GM12878 (cell line): ENCODE measurements at regions not wholly inside any gene's neighbourhood (a gene's known extent, or its start where the extent isn't known, plus 50 kb on each side); places are given as distances from the start of the nearest gene placed in this dataset.

ENCODE experiments used
- ATAC-seq: fragments of 200-7000 bp; cut with Tn5 transposase; 3 replicates; pipeline ENCODE4 v1.9.1; 2020; ENCODE audit warnings: mild to moderate bottlenecking, moderate library complexity
- BruUV-seq: library from RNA; stranded (reverse); fragments of 400-500 nt; replicated peaks from 2 replicates; lab custom pipeline; 2021; lab: Mats Ljungman, UMichigan
- CTCF ChIA-PET: fragments of 300-600 bp; sonication (Branson Sonifier 250); formaldehyde crosslinking; extraction: SDS; loops from one replicate; lab custom pipeline; 2021; ENCODE audit warnings: inconsistent platforms; lab: Yijun Ruan, JAX
- POLR2A ChIA-PET: fragments of 350-600 bp; formaldehyde crosslinking; extraction: SDS; loops from one replicate; lab custom pipeline; 2021; ENCODE audit warnings: inconsistent platforms; lab: Charles Lee
- RAD21 ChIA-PET: fragments of 300-600 bp; sonication (Branson Sonifier 250); formaldehyde crosslinking; loops from one replicate; lab custom pipeline; 2023; ENCODE audit warnings: antibody characterized with exemption; ENCODE audit not compliant: unreplicated experiment; lab: Charles Lee
- SMC1A ChIA-PET: fragments of 300-600 bp; sonication (Branson Sonifier 250); formaldehyde crosslinking; loops from one replicate; lab custom pipeline; 2023; ENCODE audit not compliant: unreplicated experiment, uncharacterized antibody; lab: Charles Lee
- DNase-seq: peaks from one replicate; pipeline ENCODE4 v3.0.0-alpha.2; 2011; ENCODE audit warnings: low read depth, low spot score
- FAIRE-seq: peaks from 3 replicates; lab custom pipeline; 2011; peaks lifted over from hg19 to GRCh38; lab: Jason Lieb, UNC
- H2AFZ ChIP-seq: 2 replicates; pipeline ENCODE4 v1.6.0; 2011; ENCODE audit warnings: low read depth, low read length, control low read depth; ENCODE audit not compliant: control insufficient read depth
- H3K27ac ChIP-seq: 2 replicates; pipeline ENCODE4 v1.5.1; 2011; ENCODE audit warnings: control low read depth; ENCODE audit not compliant: control insufficient read depth, insufficient read depth
- H3K27me3 ChIP-seq, 2 experiments: replicated peaks in 1 of 2; 2 replicates each; pipeline versions ENCODE4 v1.6.0 to v1.6.1; 2011; ENCODE audit warnings: low read length in 1 of 2; ENCODE audit not compliant: control insufficient read depth in 2 of 2, insufficient read depth in 2 of 2
- H3K36me3 ChIP-seq, 2 experiments: 2 replicates each; pipeline ENCODE4 v1.5.1; 2011; ENCODE audit warnings: low read length in 1 of 2; ENCODE audit not compliant: control insufficient read depth in 2 of 2, insufficient read depth in 2 of 2
- H3K4me1 ChIP-seq: 2 replicates; pipeline ENCODE4 v1.6.1; 2011; ENCODE audit warnings: mild to moderate bottlenecking, low read length, moderate library complexity, mixed read lengths; ENCODE audit not compliant: control insufficient read depth, insufficient read depth
- H3K4me2 ChIP-seq: 2 replicates; pipeline ENCODE4 v1.6.0; 2011; ENCODE audit warnings: control low read depth; ENCODE audit not compliant: control insufficient read depth, insufficient read depth
- H3K4me3 ChIP-seq: fragments of 200-600 bp; sonication (generic); 2 replicates; pipeline ENCODE4 v1.5.1; 2016
- H3K79me2 ChIP-seq: 2 replicates; pipeline ENCODE4 v1.6.0; 2011; ENCODE audit warnings: low read length; ENCODE audit not compliant: control insufficient read depth, insufficient read depth
- H3K9ac ChIP-seq: 2 replicates; pipeline ENCODE4 v1.8.0; 2011; ENCODE audit warnings: low read length, control low read depth, mixed read lengths; ENCODE audit not compliant: control insufficient read depth, insufficient read depth
- H3K9me3 ChIP-seq: replicated peaks from 3 replicates; pipeline ENCODE4 v1.5.1; 2011; ENCODE audit warnings: mild to moderate bottlenecking, low read length; ENCODE audit not compliant: control insufficient read depth, insufficient read depth
- H4K20me1 ChIP-seq: 2 replicates; pipeline ENCODE4 v1.6.0; 2011; ENCODE audit not compliant: control insufficient read depth, insufficient read depth
- ASH2L ChIP-seq: fragments of 300-600, 200-600 bp; sonication (generic); IDR thresholded peaks from 2 replicates; pipeline ENCODE4 v1.6.1; 2017; ENCODE audit warnings: low read depth, mild to moderate bottlenecking, borderline replicate concordance
- BACH1 ChIP-seq: fragments of 450-650 bp; IDR thresholded peaks from 2 replicates; pipeline ENCODE4 v1.6.1; 2017; ENCODE audit warnings: mild to moderate bottlenecking, borderline replicate concordance
- EGR1 ChIP-seq, 2 experiments: IDR thresholded peaks; 1 replicate in 1 of 2; 2 replicates in 1 of 2; pipeline ENCODE4 v1.6.1; 2011 to 2012; ENCODE audit warnings: low read depth in 2 of 2, low read length in 2 of 2, borderline replicate concordance in 1 of 2, mild to moderate bottlenecking in 1 of 2, moderate library complexity in 1 of 2
- ETV6 ChIP-seq, 2 experiments: fragments of 450-650 bp in 1 of 2; IDR thresholded peaks in 1 of 2; conservative IDR thresholded peaks in 1 of 2; 2 replicates each; pipeline ENCODE4 v1.6.1; 2014; ENCODE audit warnings: antibody characterized with exemption in 1 of 2, borderline replicate concordance in 1 of 2, low read depth in 1 of 2, mild to moderate bottlenecking in 1 of 2, moderate library complexity in 1 of 2
- GABPA ChIP-seq: IDR thresholded peaks from 2 replicates; pipeline ENCODE4 v1.6.1; 2014; ENCODE audit warnings: antibody characterized with exemption, low read depth, mild to moderate bottlenecking, inconsistent platforms
- IRF4 ChIP-seq: IDR thresholded peaks from 2 replicates; pipeline ENCODE4 v1.6.1; 2011; ENCODE audit warnings: low read depth, low read length
- NFYB ChIP-seq: IDR thresholded peaks from 2 replicates; pipeline ENCODE4 v1.6.1; 2011; ENCODE audit warnings: low read depth, mild to moderate bottlenecking, low read length, improper control_type of control experiment, moderate library complexity; ENCODE audit not compliant: insufficient read depth
- POLR2AphosphoS2 ChIP-seq: IDR thresholded peaks from 2 replicates; pipeline ENCODE4 v1.6.1; 2011; ENCODE audit warnings: low read depth, mild to moderate bottlenecking, low read length, improper control_type of control experiment, moderate library complexity
- SIX5 ChIP-seq: IDR thresholded peaks from 2 replicates; pipeline ENCODE4 v1.6.1; 2011; ENCODE audit warnings: mild to moderate bottlenecking, low read depth, low read length, moderate library complexity; ENCODE audit not compliant: severe bottlenecking
- SP1 ChIP-seq: IDR thresholded peaks from one replicate; pipeline ENCODE4 v1.6.1; 2011; ENCODE audit warnings: low read depth, low read length
- SRF ChIP-seq, 2 experiments: IDR thresholded peaks; 2 replicates each; pipeline ENCODE4 v1.6.1; 2011; ENCODE audit warnings: low read depth in 2 of 2, low read length in 2 of 2, mild to moderate bottlenecking in 1 of 2, moderate library complexity in 1 of 2
- ZBED1 ChIP-seq: IDR thresholded peaks from 2 replicates; pipeline ENCODE4 v1.6.1; 2016; ENCODE audit warnings: borderline replicate concordance
- ZNF274 ChIP-seq: IDR thresholded peaks from one replicate; pipeline ENCODE4 v1.8.0; 2011; ENCODE audit not compliant: insufficient read length, insufficient read depth
- ZSCAN29 ChIP-seq: fragments of 450-650 bp; IDR thresholded peaks from 2 replicates; pipeline ENCODE4 v1.6.1; 2017; ENCODE audit warnings: mild to moderate bottlenecking, moderate library complexity
- whole genome bisulfite sequencing: methylation state at CpG from one replicate; pipeline ENCODE4 v1.1.6; 2016; ENCODE audit warnings: low lambda C conversion rate; ENCODE audit not compliant: insufficient replicate concordance, insufficient coverage; ENCODE audit errors: missing lambda C conversion rate; 5-methylcytosine and 5-hydroxymethylcytosine counted together
- in situ Hi-C: fragments of 300-500 bp; cut with MboI; formaldehyde crosslinking; loops from 9 replicates; pipeline ENCODE4 v1.14.3; 2018; ENCODE audit warnings: mixed read lengths
- intact Hi-C: fragments of 100-400 bp; cut with micrococcal nuclease; formaldehyde crosslinking; loops from one replicate; pipeline ENCODE4 v1.14.2; 2022; ENCODE audit not compliant: unreplicated experiment
- TF ChIP-seq, protein P1 (sequence below): IDR thresholded peaks from 2 replicates; pipeline ENCODE4 v1.6.1; 2012; ENCODE audit warnings: low read depth, low read length, improper control_type of control experiment
- TF ChIP-seq, protein P2 (sequence below): IDR thresholded peaks from 2 replicates; pipeline ENCODE4 v1.6.1; 2011; ENCODE audit warnings: borderline replicate concordance, low read depth, mild to moderate bottlenecking, moderate library complexity, low read length; ENCODE audit not compliant: insufficient read depth, poor library complexity, severe bottlenecking
- TF ChIP-seq, protein P3 (sequence below): fragments of 450-650 bp; IDR thresholded peaks from 2 replicates; pipeline ENCODE4 v1.6.1; 2014; ENCODE audit warnings: mild to moderate bottlenecking
- TF ChIP-seq, protein P4 (sequence below): IDR thresholded peaks from 2 replicates; pipeline ENCODE4 v1.6.1; 2012; ENCODE audit warnings: low read depth, low read length, improper control_type of control experiment

DNA sequence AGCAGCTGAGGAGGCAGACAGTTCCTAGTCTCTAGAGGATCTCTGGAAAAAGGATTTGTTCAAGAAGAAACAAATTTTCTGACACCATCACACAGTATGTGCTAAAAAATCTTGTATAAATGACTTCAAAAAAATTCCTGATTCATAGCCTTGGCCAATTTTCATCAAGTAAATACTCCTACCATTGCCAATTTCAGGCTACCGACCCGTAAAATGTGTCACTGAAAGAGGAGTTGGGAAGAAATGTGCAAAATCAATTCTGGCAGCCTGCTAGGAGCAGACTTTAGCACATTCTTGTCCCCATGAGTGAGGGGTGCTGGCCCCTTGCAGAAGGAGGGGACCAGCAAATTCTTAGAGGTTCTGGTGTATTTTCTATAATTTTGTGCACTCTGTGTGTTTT, 109.4 kb downstream of the TMEM30B start:
- no peaks in the 10 kb centered on the region for H4K20me1 ChIP-seq
- no peak overlapping the region for H3K4me2 ChIP-seq
- H3K9ac ChIP-seq, result no peak overlapping the region
- H3K9me3 ChIP-seq, result no peaks in the 10 kb centered on the region; the same call in 2 of the 3 replicates
- FAIRE-seq, result no peak
- RAD21 ChIA-PET, result no interaction called here
- no peak for DNase-seq
- no peak overlapping the region for H2AFZ ChIP-seq
- in situ Hi-C loops (no loop called here), intact Hi-C loops (no loop called here)
- WGBS, result 91% methylated on average over 2 of the region's 2 CpGs
- CTCF ChIA-PET, result no interaction called here
- no peaks in the 10 kb centered on the region for H3K27me3 ChIP-seq
- no peaks in the 10 kb centered on the region for H3K79me2 ChIP-seq
- POLR2A ChIA-PET, result no interaction called here
- BruUV-seq, result no TSS peak
- H3K27ac ChIP-seq, result no peak overlapping the region
- no peaks in the 10 kb centered on the region for H3K36me3 ChIP-seq
- TF ChIP-seq SP1, result no peak
- no peak for TF ChIP-seq ZSCAN29
- TF ChIP-seq ZNF274, result no peak
- TF ChIP-seq, protein P1, sequence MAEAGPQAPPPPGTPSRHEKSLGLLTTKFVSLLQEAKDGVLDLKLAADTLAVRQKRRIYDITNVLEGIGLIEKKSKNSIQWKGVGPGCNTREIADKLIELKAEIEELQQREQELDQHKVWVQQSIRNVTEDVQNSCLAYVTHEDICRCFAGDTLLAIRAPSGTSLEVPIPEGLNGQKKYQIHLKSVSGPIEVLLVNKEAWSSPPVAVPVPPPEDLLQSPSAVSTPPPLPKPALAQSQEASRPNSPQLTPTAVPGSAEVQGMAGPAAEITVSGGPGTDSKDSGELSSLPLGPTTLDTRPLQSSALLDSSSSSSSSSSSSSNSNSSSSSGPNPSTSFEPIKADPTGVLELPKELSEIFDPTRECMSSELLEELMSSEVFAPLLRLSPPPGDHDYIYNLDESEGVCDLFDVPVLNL, result no peak
- no peak for TF ChIP-seq NFYB
- TF ChIP-seq GABPA, result no peak
- TF ChIP-seq ASH2L, result no peak
- TF ChIP-seq POLR2AphosphoS2, result no peak
- TF ChIP-seq, protein P2, sequence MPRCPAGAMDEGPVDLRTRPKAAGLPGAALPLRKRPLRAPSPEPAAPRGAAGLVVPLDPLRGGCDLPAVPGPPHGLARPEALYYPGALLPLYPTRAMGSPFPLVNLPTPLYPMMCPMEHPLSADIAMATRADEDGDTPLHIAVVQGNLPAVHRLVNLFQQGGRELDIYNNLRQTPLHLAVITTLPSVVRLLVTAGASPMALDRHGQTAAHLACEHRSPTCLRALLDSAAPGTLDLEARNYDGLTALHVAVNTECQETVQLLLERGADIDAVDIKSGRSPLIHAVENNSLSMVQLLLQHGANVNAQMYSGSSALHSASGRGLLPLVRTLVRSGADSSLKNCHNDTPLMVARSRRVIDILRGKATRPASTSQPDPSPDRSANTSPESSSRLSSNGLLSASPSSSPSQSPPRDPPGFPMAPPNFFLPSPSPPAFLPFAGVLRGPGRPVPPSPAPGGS, result no peak
- TF ChIP-seq ETV6 (conservative IDR thresholded peaks at IDR 0.05 in 1 of 2, IDR thresholded peaks at IDR 0.05 in 1 of 2; ENCODE audit: borderline replicate concordance in 1 of 2, low read depth in 1 of 2), result no peak
- no peak for TF ChIP-seq SIX5
- TF ChIP-seq IRF4, result no peak
- TF ChIP-seq SRF (IDR thresholded peaks at IDR 0.05; ENCODE audit: low read depth in 2 of 2, low read length in 2 of 2), result no peak
- TF ChIP-seq, protein P3, sequence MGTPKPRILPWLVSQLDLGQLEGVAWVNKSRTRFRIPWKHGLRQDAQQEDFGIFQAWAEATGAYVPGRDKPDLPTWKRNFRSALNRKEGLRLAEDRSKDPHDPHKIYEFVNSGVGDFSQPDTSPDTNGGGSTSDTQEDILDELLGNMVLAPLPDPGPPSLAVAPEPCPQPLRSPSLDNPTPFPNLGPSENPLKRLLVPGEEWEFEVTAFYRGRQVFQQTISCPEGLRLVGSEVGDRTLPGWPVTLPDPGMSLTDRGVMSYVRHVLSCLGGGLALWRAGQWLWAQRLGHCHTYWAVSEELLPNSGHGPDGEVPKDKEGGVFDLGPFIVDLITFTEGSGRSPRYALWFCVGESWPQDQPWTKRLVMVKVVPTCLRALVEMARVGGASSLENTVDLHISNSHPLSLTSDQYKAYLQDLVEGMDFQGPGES, result no peak
- no peak for TF ChIP-seq EGR1 (IDR thresholded peaks at IDR 0.05; ENCODE audit: borderline replicate concordance in 1 of 2, low read depth in 2 of 2, low read length in 2 of 2)
- TF ChIP-seq, protein P4, sequence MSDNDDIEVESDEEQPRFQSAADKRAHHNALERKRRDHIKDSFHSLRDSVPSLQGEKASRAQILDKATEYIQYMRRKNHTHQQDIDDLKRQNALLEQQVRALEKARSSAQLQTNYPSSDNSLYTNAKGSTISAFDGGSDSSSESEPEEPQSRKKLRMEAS, result no peak
- no peak for TF ChIP-seq BACH1
- TF ChIP-seq ZBED1, result no peak
- SMC1A ChIA-PET, result interaction anchor here (1.2 kb wide), 1 partner anchor 10 kb away, joined by 3 read pairs; no protein-coding TSS in a partner anchor
- no peaks in the 10 kb centered on the region for H3K4me1 ChIP-seq
- H3K4me3 ChIP-seq, result no peak overlapping the region
- no peak for ATAC-seq
